Vagina (tissue), 2 donors: ENCODE measurements at regions not wholly inside any gene's neighbourhood (a gene's known extent, or its start where the extent isn't known, plus 50 kb on each side); places are given as distances from the start of the nearest gene placed in this dataset.

Source experiments
- DNase-seq, 2 donors: peaks; one replicate each; pipeline ENCODE4 v3.0.0-alpha.2; 2017; ENCODE audit errors: extremely low spot score in 2 of 2
- H3K27ac ChIP-seq: fragments of 200-600 bp; sonication (generic); one replicate; pipeline ENCODE4 v1.5.1; 2019
- H3K27me3 ChIP-seq: fragments of 200-600 bp; sonication (generic); one replicate; pipeline ENCODE4 v1.5.1; 2019
- H3K36me3 ChIP-seq, 2 donors: fragments of 200-600 bp; sonication (generic); one replicate each; pipeline ENCODE4 v1.5.1; 2017 to 2019
- H3K4me1 ChIP-seq: fragments of 200-600 bp; sonication (generic); one replicate; pipeline ENCODE4 v1.5.1; 2019
- H3K4me3 ChIP-seq, 2 donors: fragments of 200-600 bp; sonication (generic); 1 replicate in 1 of 2; 2 replicates in 1 of 2; pipeline ENCODE4 v1.5.1; 2016 to 2019
- H3K9me3 ChIP-seq: fragments of 200-600 bp; sonication (generic); one replicate; pipeline ENCODE4 v1.5.1; 2019
- POLR2A ChIP-seq, 2 donors: fragments of 450-650 bp; IDR thresholded peaks; one replicate each; pipeline ENCODE4 v1.6.1; 2017; ENCODE audit warnings: antibody characterized with exemption in 2 of 2, mild to moderate bottlenecking in 2 of 2, moderate library complexity in 2 of 2
- POLR2AphosphoS5 ChIP-seq, 2 donors: sonication (generic); formaldehyde crosslinking; IDR thresholded peaks; one replicate each; pipeline ENCODE4 v1.9.0; 2017; ENCODE audit warnings: antibody characterized with exemption in 2 of 2, mild to moderate bottlenecking in 2 of 2, low read depth in 1 of 2; ENCODE audit not compliant: insufficient read depth in 1 of 2
- intact Hi-C: fragments of 100-400 bp; cut with DNase I; formaldehyde crosslinking; loops from one replicate; pipeline ENCODE4 v1.15.1; 2023
- TF ChIP-seq, protein P1 (sequence below), 3 experiments: fragments of 450-650 bp in 2 of 3; fragments of 200-600 bp in 1 of 3; sonication (generic) in 1 of 3; IDR thresholded peaks; one replicate each; pipeline ENCODE4 v1.5.1; 2017 to 2019; ENCODE audit warnings: antibody characterized with exemption in 3 of 3, mild to moderate bottlenecking in 2 of 3, moderate library complexity in 2 of 3

DNA sequence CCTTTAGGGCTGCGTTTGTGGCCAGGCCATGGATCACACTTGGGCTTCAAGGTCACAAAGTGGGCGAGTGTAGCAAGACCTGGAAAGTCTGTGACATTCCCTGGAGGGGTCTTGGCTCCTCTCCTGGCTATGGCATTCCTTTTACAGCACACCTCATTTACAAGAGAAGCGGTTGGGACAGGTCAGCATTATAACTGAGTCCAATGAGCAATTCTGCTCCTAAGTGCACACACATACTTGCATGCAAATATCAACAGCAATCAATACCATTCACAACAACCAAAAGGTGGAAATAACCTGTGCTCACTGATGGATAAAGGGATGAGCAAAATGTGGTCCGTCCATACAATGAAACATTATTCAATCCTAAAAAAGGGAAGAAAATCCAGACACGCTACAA is 298.2 kb downstream of the CTTN start:
- Histone ChIP-seq H3K9me3 (no peaks in the 10 kb centered on the region), H3K4me3 (no peak overlapping the region), H3K36me3 (no peaks in the 10 kb centered on the region), H3K27me3 (no peaks in the 10 kb centered on the region), H3K27ac (no peak overlapping the region), H3K4me1 (no peaks in the 10 kb centered on the region)
- intact Hi-C loops: no loop called here
- TF ChIP-seq, protein P1, sequence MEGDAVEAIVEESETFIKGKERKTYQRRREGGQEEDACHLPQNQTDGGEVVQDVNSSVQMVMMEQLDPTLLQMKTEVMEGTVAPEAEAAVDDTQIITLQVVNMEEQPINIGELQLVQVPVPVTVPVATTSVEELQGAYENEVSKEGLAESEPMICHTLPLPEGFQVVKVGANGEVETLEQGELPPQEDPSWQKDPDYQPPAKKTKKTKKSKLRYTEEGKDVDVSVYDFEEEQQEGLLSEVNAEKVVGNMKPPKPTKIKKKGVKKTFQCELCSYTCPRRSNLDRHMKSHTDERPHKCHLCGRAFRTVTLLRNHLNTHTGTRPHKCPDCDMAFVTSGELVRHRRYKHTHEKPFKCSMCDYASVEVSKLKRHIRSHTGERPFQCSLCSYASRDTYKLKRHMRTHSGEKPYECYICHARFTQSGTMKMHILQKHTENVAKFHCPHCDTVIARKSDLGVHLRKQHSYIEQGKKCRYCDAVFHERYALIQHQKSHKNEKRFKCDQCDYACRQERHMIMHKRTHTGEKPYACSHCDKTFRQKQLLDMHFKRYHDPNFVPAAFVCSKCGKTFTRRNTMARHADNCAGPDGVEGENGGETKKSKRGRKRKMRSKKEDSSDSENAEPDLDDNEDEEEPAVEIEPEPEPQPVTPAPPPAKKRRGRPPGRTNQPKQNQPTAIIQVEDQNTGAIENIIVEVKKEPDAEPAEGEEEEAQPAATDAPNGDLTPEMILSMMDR (IDR thresholded peaks at IDR 0.05): no peak
- TF ChIP-seq POLR2A (IDR thresholded peaks at IDR 0.05): no peak
- TF ChIP-seq POLR2AphosphoS5 (IDR thresholded peaks at IDR 0.05; ENCODE audit: insufficient read depth in 1 of 2, low read depth in 1 of 2): no peak
- no peak for DNase-seq

DNA sequence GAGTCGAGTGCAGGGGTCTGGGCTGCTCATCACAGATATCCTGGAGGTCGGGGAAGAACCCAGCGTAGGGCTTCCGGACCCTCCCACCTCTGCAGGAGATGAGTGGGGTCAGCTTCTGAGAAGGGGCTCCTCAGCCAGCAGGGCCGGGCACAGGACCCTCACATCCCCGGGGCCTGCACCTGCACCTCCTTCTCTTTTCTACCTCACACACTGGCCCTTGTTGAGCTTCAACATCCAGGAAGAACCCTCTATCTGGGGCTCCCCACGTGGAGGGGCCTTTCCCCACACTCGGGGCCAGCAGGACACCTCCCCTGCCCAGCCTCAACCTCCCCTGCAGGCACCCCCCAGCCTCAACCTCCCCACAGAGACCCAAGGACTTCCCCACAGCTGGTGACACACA is 299.4 kb downstream of the CTTN start:
- Histone ChIP-seq H3K36me3 (no peaks in the 10 kb centered on the region), H3K4me3 (no peak overlapping the region), H3K27ac (no peak overlapping the region), H3K9me3 (no peaks in the 10 kb centered on the region), H3K4me1 (no peaks in the 10 kb centered on the region), H3K27me3 (no peaks in the 10 kb centered on the region)
- TF ChIP-seq POLR2AphosphoS5 (IDR thresholded peaks at IDR 0.05; ENCODE audit: insufficient read depth in 1 of 2, low read depth in 1 of 2) (no peak), POLR2A (IDR thresholded peaks at IDR 0.05) (no peak)
- TF ChIP-seq, protein P1 (IDR thresholded peaks at IDR 0.05): no peak
- intact Hi-C loops: no loop called here
- DNase-seq: no peak

DNA sequence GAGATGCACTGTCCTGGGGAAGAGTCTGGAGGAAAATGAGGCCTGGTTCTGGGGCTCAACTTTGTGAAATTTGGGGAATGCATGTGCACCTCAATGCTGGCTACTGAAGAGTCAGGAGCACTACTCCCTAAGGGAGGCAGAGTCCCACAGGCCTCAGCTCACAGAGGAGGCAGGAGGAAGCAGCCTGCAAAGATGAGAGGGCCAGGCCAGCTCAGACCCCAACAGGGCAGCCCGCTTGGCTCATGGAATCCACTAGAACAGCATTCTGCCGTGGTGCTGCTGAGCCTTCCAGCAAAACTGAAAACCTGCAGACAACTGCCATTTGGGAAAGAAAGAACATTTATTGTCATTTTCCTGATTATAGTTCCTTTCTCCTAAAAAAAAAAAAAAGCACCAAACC is 300.5 kb downstream of the CTTN start:
- Histone ChIP-seq H3K4me1 (no peaks in the 10 kb centered on the region), H3K4me3 (no peak overlapping the region), H3K36me3 (no peaks in the 10 kb centered on the region), H3K9me3 (no peaks in the 10 kb centered on the region), H3K27me3 (no peaks in the 10 kb centered on the region), H3K27ac (no peak overlapping the region)
- intact Hi-C loops: no loop called here
- DNase-seq: no peak
- no peak for TF ChIP-seq POLR2AphosphoS5 (IDR thresholded peaks at IDR 0.05; ENCODE audit: insufficient read depth in 1 of 2, low read depth in 1 of 2)
- TF ChIP-seq, protein P1 (IDR thresholded peaks at IDR 0.05): no peak
- TF ChIP-seq POLR2A (IDR thresholded peaks at IDR 0.05): no peak

DNA sequence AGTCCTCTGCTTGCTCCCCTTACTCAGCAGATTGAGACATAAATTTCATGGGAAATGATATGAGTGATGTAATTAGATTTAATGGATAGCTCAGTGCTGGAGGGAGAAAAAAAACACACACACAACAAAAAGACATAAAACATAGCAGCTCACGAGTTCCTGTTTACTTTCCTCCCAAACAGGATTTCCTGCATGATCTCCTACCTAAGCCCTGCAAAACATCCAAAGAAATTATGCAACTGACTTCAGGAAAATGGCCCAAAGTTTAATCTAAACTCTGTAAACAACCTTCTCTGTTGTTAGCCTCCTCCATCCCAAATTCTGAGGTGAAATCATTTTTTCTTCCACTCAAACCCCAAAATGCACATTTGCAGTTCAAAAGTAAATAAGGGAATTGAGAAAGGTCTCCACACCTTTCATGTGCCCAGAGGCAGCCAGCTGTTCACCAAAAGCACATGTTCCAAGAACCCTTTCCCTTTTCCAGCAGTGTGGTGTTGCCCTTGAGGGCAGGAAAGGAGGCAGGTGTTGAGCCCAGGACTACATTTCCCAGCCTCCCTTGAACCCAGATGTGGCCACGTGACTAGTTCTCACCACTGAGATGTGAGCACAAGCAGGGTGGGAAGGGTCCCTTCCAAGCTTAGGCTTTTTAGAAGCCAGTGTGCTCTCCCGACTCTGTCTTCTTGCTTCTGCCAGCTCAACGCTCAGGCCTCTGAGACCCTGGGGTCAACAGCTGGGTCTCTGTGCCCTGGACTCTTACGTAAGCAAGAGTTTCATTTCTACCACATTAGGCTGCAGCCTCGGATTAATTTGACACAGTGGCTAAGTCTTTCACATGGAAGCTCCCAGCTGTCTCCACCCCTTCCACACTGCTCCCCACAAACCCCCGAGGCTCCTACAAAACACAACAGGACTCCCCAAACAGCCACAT is 301.2 kb downstream of the CTTN start:
- Histone ChIP-seq H3K9me3 (no peaks in the 10 kb centered on the region), H3K27ac (no peak overlapping the region), H3K36me3 (no peaks in the 10 kb centered on the region), H3K4me1 (no peaks in the 10 kb centered on the region), H3K4me3 (no peak overlapping the region), H3K27me3 (no peaks in the 10 kb centered on the region)
- intact Hi-C loops: loop anchor here (10.0 kb wide), 1 partner anchor 55 kb away; no protein-coding TSS in a partner anchor
- TF ChIP-seq POLR2AphosphoS5 (IDR thresholded peaks at IDR 0.05; ENCODE audit: insufficient read depth in 1 of 2, low read depth in 1 of 2) (no peak), POLR2A (IDR thresholded peaks at IDR 0.05) (no peak)
- TF ChIP-seq, protein P1 (IDR thresholded peaks at IDR 0.05): no peak
- DNase-seq: no peak

DNA sequence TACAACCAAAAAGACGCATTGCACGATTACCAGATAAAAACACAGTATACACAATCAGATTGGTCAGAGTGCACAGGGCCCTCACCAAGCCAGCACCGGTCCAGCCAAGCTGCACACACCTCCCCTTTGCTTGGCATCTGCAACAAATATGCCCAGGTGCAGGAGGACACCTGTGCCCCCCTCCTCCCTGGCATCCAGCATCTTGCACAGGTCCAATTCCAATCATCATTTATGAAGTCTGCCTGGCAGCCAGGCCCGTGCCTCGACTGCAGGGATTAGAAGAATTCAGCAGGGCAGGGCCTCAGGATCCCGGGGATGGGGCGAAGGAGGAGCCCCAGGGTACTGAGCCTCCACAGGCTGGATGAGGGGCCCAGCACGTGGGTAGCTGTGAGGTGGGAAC is 302.1 kb downstream of the CTTN start:
- Histone ChIP-seq H3K36me3 (no peaks in the 10 kb centered on the region), H3K27ac (no peak overlapping the region), H3K27me3 (no peaks in the 10 kb centered on the region), H3K4me1 (no peaks in the 10 kb centered on the region), H3K9me3 (no peaks in the 10 kb centered on the region), H3K4me3 (no peak overlapping the region)
- TF ChIP-seq, protein P1 (IDR thresholded peaks at IDR 0.05): no peak
- TF ChIP-seq POLR2A (IDR thresholded peaks at IDR 0.05): no peak
- TF ChIP-seq POLR2AphosphoS5 (IDR thresholded peaks at IDR 0.05; ENCODE audit: insufficient read depth in 1 of 2, low read depth in 1 of 2): no peak
- no peak for DNase-seq
- intact Hi-C loops: loop anchor here (10.0 kb wide), 1 partner anchor 56 kb away; no protein-coding TSS in a partner anchor
